Stimulated activated CD8-positive, alpha-beta memory T cell treated with anti-CD3 and anti-CD28 coated beads, Interleukin-2, amount 100 ng/mL, for 48 hours (primary cell): ENCODE measurements at regions not wholly inside any gene's neighbourhood (a gene's known extent, or its start where the extent isn't known, plus 50 kb on each side); places are given as distances from the start of the nearest gene placed in this dataset.

Source experiments
- DNase-seq, 2 donors: peaks; one replicate each; pipeline ENCODE4 v3.0.0-alpha.2; 2020; ENCODE audit warnings: low read depth in 2 of 2

- DNase-seq, result no peak
Observed at GRCh38 chr13:83601539-83601938, 280.7 kb downstream of the SLITRK1 start.

GRCh38 chr13:83592095-83592494 lies 290.2 kb downstream of the SLITRK1 start:
- no peak for DNase-seq

GRCh38 chr13:83589814-83590213 lies 292.5 kb downstream of the SLITRK1 start:
- no peak for DNase-seq

GRCh38 chr13:83577183-83577582 lies 305.1 kb downstream of the SLITRK1 start:
- DNase-seq, result no peak

- no peak for DNase-seq
Observed at GRCh38 chr13:83568019-83568418, 314.3 kb downstream of the SLITRK1 start.

GRCh38 chr13:83563499-83563898 lies 318.8 kb downstream of the SLITRK1 start:
- no peak for DNase-seq

GRCh38 chr13:83557845-83558244 lies 324.4 kb downstream of the SLITRK1 start:
- DNase-seq, result no peak

GRCh38 chr13:83549671-83550070 lies 332.6 kb downstream of the SLITRK1 start:
- DNase-seq, result no peak

GRCh38 chr13:83547043-83547442 lies 335.2 kb downstream of the SLITRK1 start:
- no peak for DNase-seq

- DNase-seq, result no peak
Observed at GRCh38 chr13:83546476-83546875, 335.8 kb downstream of the SLITRK1 start.

GRCh38 chr13:83538636-83539035 lies 343.6 kb downstream of the SLITRK1 start:
- DNase-seq, result no peak

GRCh38 chr13:83536941-83537340 lies 345.3 kb downstream of the SLITRK1 start:
- DNase-seq, result no peak

- no peak for DNase-seq
Observed at GRCh38 chr13:83536153-83536552, 346.1 kb downstream of the SLITRK1 start.

- DNase-seq, result no peak
Observed at GRCh38 chr13:83532809-83533208, 349.5 kb downstream of the SLITRK1 start.

- DNase-seq, result no peak
Observed at GRCh38 chr13:83531022-83531421, 351.3 kb downstream of the SLITRK1 start.

- DNase-seq, result no peak
Observed at GRCh38 chr13:83516781-83517180, 365.5 kb downstream of the SLITRK1 start.

- DNase-seq, result no peak
Observed at GRCh38 chr13:83515268-83516015, 366.8 kb downstream of the SLITRK1 start.

- DNase-seq, result no peak
Observed at GRCh38 chr13:83508771-83509301, 373.4 kb downstream of the SLITRK1 start.

GRCh38 chr13:83503424-83503823 lies 378.9 kb downstream of the SLITRK1 start:
- DNase-seq, result no peak

GRCh38 chr13:83499286-83499685 lies 383.0 kb downstream of the SLITRK1 start:
- DNase-seq, result no peak

GRCh38 chr13:83498481-83499190 lies 383.6 kb downstream of the SLITRK1 start:
- no peak for DNase-seq

GRCh38 chr13:83498045-83498444 lies 384.2 kb downstream of the SLITRK1 start:
- no peak for DNase-seq

- DNase-seq, result no peak
Observed at GRCh38 chr13:83496501-83496900, 385.8 kb downstream of the SLITRK1 start.
